ENCODE measurements at regions not wholly inside any gene's neighbourhood (a gene's known extent, or its start where the extent isn't known, plus 50 kb on each side); places are given as distances from the start of the nearest gene placed in this dataset.

DNA sequence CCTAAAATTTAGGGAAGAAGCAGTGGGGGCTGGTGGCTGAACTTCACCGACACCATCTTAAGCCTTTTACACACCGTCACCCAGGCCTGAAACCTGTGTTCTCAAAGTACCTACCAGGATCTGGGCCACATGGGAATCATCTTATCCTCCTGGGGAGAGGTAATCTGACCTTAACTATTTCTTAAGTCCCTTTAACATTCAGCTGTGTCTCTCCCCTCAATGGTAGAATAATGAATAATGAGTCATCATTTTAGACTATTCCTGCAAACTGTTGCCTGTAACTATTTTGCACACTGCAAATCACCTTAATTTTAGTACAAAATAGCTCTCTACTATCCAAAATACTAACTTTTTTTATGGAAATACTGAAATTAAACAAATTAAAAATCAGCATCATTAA, 149.4 kb upstream of the KLF7 start:
- TF ChIP-seq GABPA (IDR thresholded peaks at IDR 0.05; ENCODE audit: low read depth), result no peak
- TF ChIP-seq POLR2AphosphoS5 (IDR thresholded peaks at IDR 0.05; ENCODE audit: low read depth), result no peak
- TF ChIP-seq, protein P1, sequence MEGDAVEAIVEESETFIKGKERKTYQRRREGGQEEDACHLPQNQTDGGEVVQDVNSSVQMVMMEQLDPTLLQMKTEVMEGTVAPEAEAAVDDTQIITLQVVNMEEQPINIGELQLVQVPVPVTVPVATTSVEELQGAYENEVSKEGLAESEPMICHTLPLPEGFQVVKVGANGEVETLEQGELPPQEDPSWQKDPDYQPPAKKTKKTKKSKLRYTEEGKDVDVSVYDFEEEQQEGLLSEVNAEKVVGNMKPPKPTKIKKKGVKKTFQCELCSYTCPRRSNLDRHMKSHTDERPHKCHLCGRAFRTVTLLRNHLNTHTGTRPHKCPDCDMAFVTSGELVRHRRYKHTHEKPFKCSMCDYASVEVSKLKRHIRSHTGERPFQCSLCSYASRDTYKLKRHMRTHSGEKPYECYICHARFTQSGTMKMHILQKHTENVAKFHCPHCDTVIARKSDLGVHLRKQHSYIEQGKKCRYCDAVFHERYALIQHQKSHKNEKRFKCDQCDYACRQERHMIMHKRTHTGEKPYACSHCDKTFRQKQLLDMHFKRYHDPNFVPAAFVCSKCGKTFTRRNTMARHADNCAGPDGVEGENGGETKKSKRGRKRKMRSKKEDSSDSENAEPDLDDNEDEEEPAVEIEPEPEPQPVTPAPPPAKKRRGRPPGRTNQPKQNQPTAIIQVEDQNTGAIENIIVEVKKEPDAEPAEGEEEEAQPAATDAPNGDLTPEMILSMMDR (IDR thresholded peaks at IDR 0.05; ENCODE audit: insufficient read depth, low read length), result no peak
- no peak for TF ChIP-seq SPI1 (IDR thresholded peaks at IDR 0.05; ENCODE audit: borderline replicate concordance, low read depth)
- TF ChIP-seq, protein P2, sequence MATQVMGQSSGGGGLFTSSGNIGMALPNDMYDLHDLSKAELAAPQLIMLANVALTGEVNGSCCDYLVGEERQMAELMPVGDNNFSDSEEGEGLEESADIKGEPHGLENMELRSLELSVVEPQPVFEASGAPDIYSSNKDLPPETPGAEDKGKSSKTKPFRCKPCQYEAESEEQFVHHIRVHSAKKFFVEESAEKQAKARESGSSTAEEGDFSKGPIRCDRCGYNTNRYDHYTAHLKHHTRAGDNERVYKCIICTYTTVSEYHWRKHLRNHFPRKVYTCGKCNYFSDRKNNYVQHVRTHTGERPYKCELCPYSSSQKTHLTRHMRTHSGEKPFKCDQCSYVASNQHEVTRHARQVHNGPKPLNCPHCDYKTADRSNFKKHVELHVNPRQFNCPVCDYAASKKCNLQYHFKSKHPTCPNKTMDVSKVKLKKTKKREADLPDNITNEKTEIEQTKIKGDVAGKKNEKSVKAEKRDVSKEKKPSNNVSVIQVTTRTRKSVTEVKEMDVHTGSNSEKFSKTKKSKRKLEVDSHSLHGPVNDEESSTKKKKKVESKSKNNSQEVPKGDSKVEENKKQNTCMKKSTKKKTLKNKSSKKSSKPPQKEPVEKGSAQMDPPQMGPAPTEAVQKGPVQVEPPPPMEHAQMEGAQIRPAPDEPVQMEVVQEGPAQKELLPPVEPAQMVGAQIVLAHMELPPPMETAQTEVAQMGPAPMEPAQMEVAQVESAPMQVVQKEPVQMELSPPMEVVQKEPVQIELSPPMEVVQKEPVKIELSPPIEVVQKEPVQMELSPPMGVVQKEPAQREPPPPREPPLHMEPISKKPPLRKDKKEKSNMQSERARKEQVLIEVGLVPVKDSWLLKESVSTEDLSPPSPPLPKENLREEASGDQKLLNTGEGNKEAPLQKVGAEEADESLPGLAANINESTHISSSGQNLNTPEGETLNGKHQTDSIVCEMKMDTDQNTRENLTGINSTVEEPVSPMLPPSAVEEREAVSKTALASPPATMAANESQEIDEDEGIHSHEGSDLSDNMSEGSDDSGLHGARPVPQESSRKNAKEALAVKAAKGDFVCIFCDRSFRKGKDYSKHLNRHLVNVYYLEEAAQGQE (IDR thresholded peaks at IDR 0.05; ENCODE audit: insufficient replicate concordance, low read depth), result no peak
- H3K27ac ChIP-seq (replicated peaks), result no peak overlapping the region
- no peak for DNase-seq (ENCODE audit: low read depth in 1 of 2, low spot score in 1 of 2)
- no peaks in the 10 kb centered on the region for H3K27me3 ChIP-seq (ENCODE audit: insufficient read depth, poor library complexity, severe bottlenecking)
- H3K4me3 ChIP-seq (replicated peaks; ENCODE audit: insufficient read depth, low read length), result no peak overlapping the region

DNA sequence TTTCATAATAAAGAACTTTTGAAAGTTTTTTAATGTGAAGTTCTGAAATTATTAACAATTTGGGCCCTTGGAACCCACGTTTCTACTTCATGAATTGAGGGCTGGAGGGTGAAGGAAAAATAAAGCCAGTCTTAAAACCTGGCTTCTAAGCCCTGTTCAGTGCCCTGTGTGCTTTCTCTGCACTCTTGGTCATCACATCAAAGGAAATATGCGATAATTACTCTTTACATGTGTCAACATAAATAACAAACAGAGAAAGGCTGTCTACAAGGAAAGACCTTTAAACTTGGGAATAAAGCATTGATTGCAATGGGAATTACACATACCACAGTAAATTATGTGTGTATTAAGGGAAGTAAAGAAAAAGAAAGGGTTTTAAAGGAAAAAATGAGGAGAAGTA, 150.7 kb upstream of the KLF7 start:
- no peak overlapping the region for H3K27ac ChIP-seq (replicated peaks)
- no peak for DNase-seq (ENCODE audit: low read depth in 1 of 2, low spot score in 1 of 2)
- no peaks in the 10 kb centered on the region for H3K27me3 ChIP-seq (ENCODE audit: insufficient read depth, poor library complexity, severe bottlenecking)
- H3K4me3 ChIP-seq (replicated peaks; ENCODE audit: insufficient read depth, low read length), result no peak overlapping the region
- TF ChIP-seq, protein P1 (IDR thresholded peaks at IDR 0.05; ENCODE audit: insufficient read depth, low read length), result no peak
- TF ChIP-seq SPI1 (IDR thresholded peaks at IDR 0.05; ENCODE audit: borderline replicate concordance, low read depth), result no peak
- TF ChIP-seq POLR2AphosphoS5 (IDR thresholded peaks at IDR 0.05; ENCODE audit: low read depth), result no peak
- no peak for TF ChIP-seq GABPA (IDR thresholded peaks at IDR 0.05; ENCODE audit: low read depth)
- TF ChIP-seq, protein P2 (IDR thresholded peaks at IDR 0.05; ENCODE audit: insufficient replicate concordance, low read depth), result no peak

DNA sequence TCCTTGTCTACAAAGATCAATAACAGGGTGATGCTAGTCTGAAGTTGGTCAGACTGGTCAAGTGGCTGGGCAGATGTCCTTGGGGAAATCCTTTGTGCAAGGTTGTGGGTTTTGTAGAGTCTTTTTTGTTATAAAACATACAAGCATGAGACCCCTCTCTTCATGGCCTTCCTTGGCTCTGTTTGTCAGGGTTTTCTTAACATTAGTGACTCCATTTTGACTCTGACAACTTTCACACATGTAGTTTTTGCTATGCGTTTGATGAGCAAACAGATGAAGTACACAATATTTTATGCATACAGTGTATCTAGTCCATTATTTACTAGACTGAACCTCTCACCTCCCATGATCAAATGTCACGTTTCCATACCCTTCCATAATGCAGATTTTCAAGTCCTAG, 151.2 kb upstream of the KLF7 start:
- TF ChIP-seq GABPA (IDR thresholded peaks at IDR 0.05; ENCODE audit: low read depth) (no peak), POLR2AphosphoS5 (IDR thresholded peaks at IDR 0.05; ENCODE audit: low read depth) (no peak), SPI1 (IDR thresholded peaks at IDR 0.05; ENCODE audit: borderline replicate concordance, low read depth) (no peak)
- TF ChIP-seq, protein P2 (IDR thresholded peaks at IDR 0.05; ENCODE audit: insufficient replicate concordance, low read depth), result no peak
- TF ChIP-seq, protein P1 (IDR thresholded peaks at IDR 0.05; ENCODE audit: insufficient read depth, low read length), result no peak
- DNase-seq (ENCODE audit: low read depth in 1 of 2, low spot score in 1 of 2), result no peak
- no peak overlapping the region for H3K4me3 ChIP-seq (replicated peaks; ENCODE audit: insufficient read depth, low read length)
- H3K27me3 ChIP-seq (ENCODE audit: insufficient read depth, poor library complexity, severe bottlenecking), result no peaks in the 10 kb centered on the region
- no peak overlapping the region for H3K27ac ChIP-seq (replicated peaks)

Measured in HL-60 (cell line).